ENCODE measurements at regions not wholly inside any gene's neighbourhood (a gene's known extent, or its start where the extent isn't known, plus 50 kb on each side); places are given as distances from the start of the nearest gene placed in this dataset.

DNA sequence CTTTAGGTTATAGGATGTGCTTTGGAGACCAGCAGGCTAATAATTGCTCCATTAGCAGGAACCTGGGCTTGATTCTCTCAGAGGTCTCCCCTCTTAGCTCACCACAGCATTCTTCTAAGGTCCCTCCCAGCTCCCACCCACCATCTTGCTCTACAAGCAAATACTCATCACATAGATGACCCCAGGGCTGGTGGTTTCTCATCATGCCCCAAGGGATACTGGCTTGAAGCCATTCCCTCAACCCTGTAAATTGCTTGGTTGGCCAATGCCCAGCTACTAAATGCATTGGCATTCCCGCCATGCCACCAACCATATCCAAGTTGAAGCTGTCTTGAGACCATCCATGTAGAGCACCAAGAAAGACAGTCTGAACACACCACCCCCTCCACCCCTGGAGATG lies 130.2 kb upstream of the NCAM1 start:
- TF ChIP-seq, protein P1, sequence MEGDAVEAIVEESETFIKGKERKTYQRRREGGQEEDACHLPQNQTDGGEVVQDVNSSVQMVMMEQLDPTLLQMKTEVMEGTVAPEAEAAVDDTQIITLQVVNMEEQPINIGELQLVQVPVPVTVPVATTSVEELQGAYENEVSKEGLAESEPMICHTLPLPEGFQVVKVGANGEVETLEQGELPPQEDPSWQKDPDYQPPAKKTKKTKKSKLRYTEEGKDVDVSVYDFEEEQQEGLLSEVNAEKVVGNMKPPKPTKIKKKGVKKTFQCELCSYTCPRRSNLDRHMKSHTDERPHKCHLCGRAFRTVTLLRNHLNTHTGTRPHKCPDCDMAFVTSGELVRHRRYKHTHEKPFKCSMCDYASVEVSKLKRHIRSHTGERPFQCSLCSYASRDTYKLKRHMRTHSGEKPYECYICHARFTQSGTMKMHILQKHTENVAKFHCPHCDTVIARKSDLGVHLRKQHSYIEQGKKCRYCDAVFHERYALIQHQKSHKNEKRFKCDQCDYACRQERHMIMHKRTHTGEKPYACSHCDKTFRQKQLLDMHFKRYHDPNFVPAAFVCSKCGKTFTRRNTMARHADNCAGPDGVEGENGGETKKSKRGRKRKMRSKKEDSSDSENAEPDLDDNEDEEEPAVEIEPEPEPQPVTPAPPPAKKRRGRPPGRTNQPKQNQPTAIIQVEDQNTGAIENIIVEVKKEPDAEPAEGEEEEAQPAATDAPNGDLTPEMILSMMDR (IDR thresholded peaks at IDR 0.05; ENCODE audit: poor library complexity), result no peak
- no peak for TF ChIP-seq EZH2 (IDR thresholded peaks at IDR 0.05; ENCODE audit: borderline replicate concordance)
- TF ChIP-seq EZH2phosphoT487 (IDR thresholded peaks at IDR 0.05; ENCODE audit: low read depth, severe bottlenecking, unreplicated experiment), result no peak
- Histone ChIP-seq H3K4me1 (ENCODE audit: insufficient read depth) (no peaks in the 10 kb centered on the region), H3K9me2 (replicated peaks; ENCODE audit: insufficient read depth) (no peaks in the 10 kb centered on the region), H3K36me3 (replicated peaks; ENCODE audit: insufficient read depth, low read depth) (no peaks in the 10 kb centered on the region), H4K20me1 (ENCODE audit: insufficient read depth, poor library complexity, severe bottlenecking) (no peaks in the 10 kb centered on the region), H2AFZ (no peak overlapping the region), H3K4me3 (no peak overlapping the region), H3K9me3 (ENCODE audit: low read depth) (no peaks in the 10 kb centered on the region), H3K27ac (no peak overlapping the region), H3K4me2 (no peak overlapping the region), H3K27me3 (no peaks in the 10 kb centered on the region), H3K79me2 (no peaks in the 10 kb centered on the region)
- 100% methylated on average over 1 of the region's 1 CpG for WGBS (ENCODE audit: low lambda C conversion rate, missing lambda C conversion rate)
- DNase-seq (ENCODE audit: low spot score), result no peak

DNA sequence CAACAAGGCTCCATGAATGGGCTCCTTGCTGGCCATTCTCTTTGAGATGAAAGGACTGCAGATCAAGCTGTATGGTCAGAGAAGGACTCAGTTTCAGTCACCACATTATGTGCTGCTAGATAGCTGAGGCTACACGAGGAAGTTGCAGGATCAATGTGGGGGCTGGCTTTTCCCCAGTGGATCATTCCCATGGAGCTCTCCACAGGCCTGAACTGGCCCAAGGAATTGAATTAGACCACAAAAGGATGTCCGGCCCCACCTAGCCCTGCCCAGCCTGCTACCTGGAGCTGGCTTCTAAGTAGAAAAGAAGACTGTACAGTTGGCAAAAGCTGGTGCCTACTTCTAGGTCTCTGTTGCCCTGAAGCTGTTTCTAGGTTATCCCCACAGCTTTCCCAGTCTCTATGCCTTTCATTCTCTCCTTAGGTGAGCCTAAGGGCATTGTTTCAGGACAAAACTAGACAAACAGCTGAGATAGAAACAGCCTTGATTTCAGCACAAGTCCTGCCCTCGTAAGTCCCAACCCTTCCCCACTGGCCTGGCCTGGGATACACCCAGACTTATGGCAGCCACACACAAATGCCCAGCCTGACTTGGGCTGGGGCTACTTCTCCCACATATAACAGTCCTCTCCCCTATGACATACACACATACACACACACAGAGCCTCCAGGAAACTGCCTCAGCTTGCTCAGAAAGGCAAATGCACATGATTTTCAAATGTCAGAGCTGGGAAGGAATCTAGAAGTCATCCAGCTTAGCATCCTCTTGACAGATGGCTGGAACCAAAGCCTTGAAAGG lies 129.1 kb upstream of the NCAM1 start:
- DNase-seq (ENCODE audit: low spot score), result no peak
- no peaks in the 10 kb centered on the region for H3K36me3 ChIP-seq (replicated peaks; ENCODE audit: insufficient read depth, low read depth)
- no peak overlapping the region for H2AFZ ChIP-seq
- H3K4me3 ChIP-seq, result no peak overlapping the region
- no peak for TF ChIP-seq EZH2 (IDR thresholded peaks at IDR 0.05; ENCODE audit: borderline replicate concordance)
- no peak for TF ChIP-seq EZH2phosphoT487 (IDR thresholded peaks at IDR 0.05; ENCODE audit: low read depth, severe bottlenecking, unreplicated experiment)
- TF ChIP-seq, protein P1 (IDR thresholded peaks at IDR 0.05; ENCODE audit: poor library complexity), result no peak
- H3K4me2 ChIP-seq, result no peak overlapping the region
- H3K79me2 ChIP-seq, result no peaks in the 10 kb centered on the region
- no peak overlapping the region for H3K27ac ChIP-seq
- WGBS (ENCODE audit: low lambda C conversion rate, missing lambda C conversion rate), result 82% methylated on average over 3 of the region's 3 CpGs
- no peaks in the 10 kb centered on the region for H3K9me2 ChIP-seq (replicated peaks; ENCODE audit: insufficient read depth)
- H3K27me3 ChIP-seq, result no peaks in the 10 kb centered on the region
- no peaks in the 10 kb centered on the region for H4K20me1 ChIP-seq (ENCODE audit: insufficient read depth, poor library complexity, severe bottlenecking)
- H3K4me1 ChIP-seq (ENCODE audit: insufficient read depth), result no peaks in the 10 kb centered on the region
- H3K9me3 ChIP-seq (ENCODE audit: low read depth), result no peaks in the 10 kb centered on the region

DNA sequence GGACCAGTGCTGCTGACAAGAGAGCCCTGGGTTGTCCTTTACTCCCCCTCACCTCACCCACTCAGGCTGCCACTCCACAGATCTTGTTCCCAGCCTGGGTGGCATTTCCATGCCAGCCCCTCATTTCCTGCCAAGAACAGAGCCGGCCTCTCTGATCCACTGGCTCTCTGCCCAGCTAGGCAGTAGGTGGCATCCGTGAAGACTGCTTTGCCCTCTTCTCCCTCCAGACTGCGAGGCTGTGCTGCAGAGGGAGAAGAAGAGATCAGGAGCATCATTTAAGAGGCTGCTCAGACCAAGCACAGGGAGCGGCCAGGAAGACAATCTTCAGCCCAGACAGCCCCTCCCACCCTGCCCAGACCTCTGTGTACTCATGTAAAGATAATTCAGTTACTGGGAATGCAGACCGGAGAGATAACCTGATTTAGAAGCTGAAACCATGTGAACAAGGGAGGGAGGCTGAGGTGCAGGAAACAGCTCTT lies 126.9 kb upstream of the NCAM1 start:
- WGBS (ENCODE audit: low lambda C conversion rate, missing lambda C conversion rate), result 35% methylated on average over 5 of the region's 5 CpGs
- H3K9me3 ChIP-seq (ENCODE audit: low read depth), result no peaks in the 10 kb centered on the region
- no peaks in the 10 kb centered on the region for H3K4me1 ChIP-seq (ENCODE audit: insufficient read depth)
- H4K20me1 ChIP-seq (ENCODE audit: insufficient read depth, poor library complexity, severe bottlenecking), result no peaks in the 10 kb centered on the region
- no peaks in the 10 kb centered on the region for H3K79me2 ChIP-seq
- H3K27ac ChIP-seq, result no peak overlapping the region
- H3K9me2 ChIP-seq (replicated peaks; ENCODE audit: insufficient read depth), result no peaks in the 10 kb centered on the region
- no peak overlapping the region for H3K4me3 ChIP-seq
- no peak for TF ChIP-seq EZH2 (IDR thresholded peaks at IDR 0.05; ENCODE audit: borderline replicate concordance)
- TF ChIP-seq, protein P1 (IDR thresholded peaks at IDR 0.05; ENCODE audit: poor library complexity), result no peak
- no peak for TF ChIP-seq EZH2phosphoT487 (IDR thresholded peaks at IDR 0.05; ENCODE audit: low read depth, severe bottlenecking, unreplicated experiment)
- peak; percentile 51 for DNase-seq (ENCODE audit: low spot score)
- H3K27me3 ChIP-seq, result no peaks in the 10 kb centered on the region
- H3K4me2 ChIP-seq, result no peak overlapping the region
- H2AFZ ChIP-seq, result no peak overlapping the region
- H3K36me3 ChIP-seq (replicated peaks; ENCODE audit: insufficient read depth, low read depth), result no peaks in the 10 kb centered on the region

All from hepatocyte (in vitro differentiated cells).